T-cell (primary cell): ENCODE measurements at regions not wholly inside any gene's neighbourhood (a gene's known extent, or its start where the extent isn't known, plus 50 kb on each side); places are given as distances from the start of the nearest gene placed in this dataset.

Experiments
- ATAC-seq, 4 experiments: fragments of 200-7000 bp in 3 of 4; fragments of 150-1000 bp in 1 of 4; cut with Tn5 transposase; replicated peaks in 1 of 4; 1 replicate in 3 of 4; 2 replicates in 1 of 4; pipeline ENCODE4 v1.10.0; 2021; ENCODE audit warnings: moderate library complexity in 3 of 4, mild to moderate bottlenecking in 2 of 4, moderate number of reproducible peaks in 1 of 4
- CTCF ChIA-PET, 2 donors: fragments of 300-600 bp; sonication (Branson Sonifier 250); formaldehyde crosslinking; loops; one replicate each; lab custom pipeline; 2022; ENCODE audit warnings: antibody characterized with exemption in 2 of 2; lab: Charles Lee
- POLR2A ChIA-PET, 2 donors: fragments of 300-600 bp; sonication (Branson Sonifier 250); formaldehyde crosslinking; loops; one replicate each; lab custom pipeline; 2022; ENCODE audit warnings: antibody characterized with exemption in 2 of 2; lab: Charles Lee
- DNase-seq, 35 experiments: peaks; one replicate each; pipeline versions ENCODE4 v3.0.0 to v3.0.0-alpha.2; 2013 to 2023
- H3K27ac ChIP-seq: one replicate; pipeline ENCODE4 v1.5.1; 2013; ENCODE audit warnings: low read length
- H3K27me3 ChIP-seq, 2 experiments: replicated peaks in 1 of 2; 1 replicate in 1 of 2; 2 replicates in 1 of 2; pipeline versions ENCODE4 v1.6.1 to v1.7.0; 2013; ENCODE audit warnings: low read length in 1 of 2, mixed read lengths in 1 of 2; ENCODE audit not compliant: control insufficient read depth in 2 of 2, insufficient read depth in 2 of 2; ENCODE audit errors: extremely low read depth in 1 of 2
- H3K36me3 ChIP-seq, 2 donors: 1 replicate in 1 of 2; 2 replicates in 1 of 2; pipeline versions ENCODE4 v1.6.1 to v1.7.0; 2013; ENCODE audit warnings: low read length in 1 of 2; ENCODE audit not compliant: control insufficient read depth in 2 of 2, insufficient read depth in 1 of 2; ENCODE audit errors: extremely low read depth in 1 of 2
- H3K4me1 ChIP-seq, 2 experiments: 1 replicate in 1 of 2; 2 replicates in 1 of 2; pipeline versions ENCODE4 v1.6.1 to v1.7.0; 2013; ENCODE audit warnings: low read length in 2 of 2, mixed read lengths in 1 of 2; ENCODE audit not compliant: insufficient read depth in 2 of 2, control insufficient read depth in 1 of 2; ENCODE audit errors: extremely low read depth in 1 of 2
- H3K4me3 ChIP-seq, 2 donors: 1 replicate in 1 of 2; 2 replicates in 1 of 2; pipeline versions ENCODE4 v1.5.1 to v1.7.0; 2013; ENCODE audit warnings: mild to moderate bottlenecking in 2 of 2, low read length in 1 of 2, moderate library complexity in 1 of 2; ENCODE audit not compliant: control insufficient read depth in 1 of 2; ENCODE audit errors: extremely low read depth in 1 of 2
- H3K9me3 ChIP-seq: 2 replicates; pipeline ENCODE4 v1.7.0; 2013
- H3K27ac Mint-ChIP-seq, 2 donors: one replicate each; pipeline ENCODE4 v1.8.0; 2020 to 2021; ENCODE audit warnings: mild to moderate bottlenecking in 2 of 2, mixed read lengths in 2 of 2
- H3K27me3 Mint-ChIP-seq, 2 donors: one replicate each; pipeline ENCODE4 v1.8.0; 2021 to 2022; ENCODE audit warnings: mixed read lengths in 2 of 2
- H3K36me3 Mint-ChIP-seq: one replicate; pipeline ENCODE4 v1.8.0; 2021; ENCODE audit warnings: mixed read lengths
- H3K4me1 Mint-ChIP-seq, 3 donors: one replicate each; pipeline ENCODE4 v1.8.0; 2020 to 2022; ENCODE audit warnings: mixed read lengths in 3 of 3, mild to moderate bottlenecking in 1 of 3
- H3K4me3 Mint-ChIP-seq, 3 donors: one replicate each; pipeline ENCODE4 v1.8.0; 2020 to 2022; ENCODE audit warnings: mild to moderate bottlenecking in 3 of 3, mixed read lengths in 3 of 3, moderate library complexity in 3 of 3
- H3K9me3 Mint-ChIP-seq, 3 donors: one replicate each; pipeline ENCODE4 v1.8.0; 2020 to 2022; ENCODE audit warnings: mixed read lengths in 3 of 3
- WGBS: methylation state at CpG from one replicate; pipeline ENCODE4 v1.1.5; 2013; ENCODE audit warnings: missing lambda C conversion rate; ENCODE audit not compliant: insufficient coverage; 5-methylcytosine and 5-hydroxymethylcytosine counted together

- Mint-ChIP-seq H3K4me3 (no peak overlapping the region), H3K9me3 (peaks cover 4 to 13% (median 5%) of the 10 kb centered on the region in 3 donors), H3K27ac (no peak overlapping the region), H3K27me3 (no peaks in the 10 kb centered on the region), H3K4me1 (no peaks in the 10 kb centered on the region), H3K36me3 (no peaks in the 10 kb centered on the region)
- H3K4me1 ChIP-seq, result no peaks in the 10 kb centered on the region
- H3K4me3 ChIP-seq, result no peak overlapping the region
- H3K36me3 ChIP-seq, result no peaks in the 10 kb centered on the region
- POLR2A ChIA-PET, result no interaction called here
- H3K9me3 ChIP-seq, result no peaks in the 10 kb centered on the region
- H3K27ac ChIP-seq, result no peak overlapping the region
- WGBS, result no CpG with 5 or more reads among the region's 1 CpG
- CTCF ChIA-PET, result no interaction called here
- no peak for DNase-seq
- ATAC-seq, result no peak
- H3K27me3 ChIP-seq, result no peaks in the 10 kb centered on the region
Observed at GRCh38 chr2:208573569-208573968, 167.0 kb downstream of the PTH2R start.

DNA sequence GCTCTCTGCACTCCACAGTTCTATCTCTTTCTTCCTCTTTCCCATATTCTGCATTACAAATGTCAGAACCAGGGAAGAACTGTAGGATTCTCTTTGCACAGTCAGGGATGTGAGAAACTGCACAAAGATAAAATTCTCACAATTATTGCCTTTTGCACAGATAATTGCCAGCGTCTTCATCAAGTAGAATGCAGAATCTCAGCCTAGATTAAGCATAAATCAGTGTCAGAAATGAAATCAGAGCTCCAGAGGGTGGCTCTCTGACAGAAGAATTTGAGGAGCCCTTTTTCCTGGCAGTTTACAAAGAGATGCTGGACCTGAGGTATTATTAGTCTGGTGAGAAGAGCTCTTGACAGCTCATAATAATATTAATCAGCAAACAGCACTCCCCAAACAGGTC lies 173.1 kb downstream of the PTH2R start:
- Mint-ChIP-seq H3K9me3 (peaks cover 0 to 11% (median 4%) of the 10 kb centered on the region in 3 donors), H3K27ac (no peak overlapping the region), H3K27me3 (no peaks in the 10 kb centered on the region), H3K4me3 (no peak overlapping the region), H3K36me3 (no peaks in the 10 kb centered on the region), H3K4me1 (no peaks in the 10 kb centered on the region)
- H3K9me3 ChIP-seq, result no peaks in the 10 kb centered on the region
- H3K4me1 ChIP-seq, result no peaks in the 10 kb centered on the region
- DNase-seq (no peak), ATAC-seq (no peak)
- no peaks in the 10 kb centered on the region for H3K27me3 ChIP-seq
- ChIA-PET CTCF (no interaction called here), POLR2A (no interaction called here)
- no peak overlapping the region for H3K27ac ChIP-seq
- H3K4me3 ChIP-seq, result no peak overlapping the region
- H3K36me3 ChIP-seq, result no peaks in the 10 kb centered on the region
- no CpG with 5 or more reads among the region's 1 CpG for WGBS

DNA sequence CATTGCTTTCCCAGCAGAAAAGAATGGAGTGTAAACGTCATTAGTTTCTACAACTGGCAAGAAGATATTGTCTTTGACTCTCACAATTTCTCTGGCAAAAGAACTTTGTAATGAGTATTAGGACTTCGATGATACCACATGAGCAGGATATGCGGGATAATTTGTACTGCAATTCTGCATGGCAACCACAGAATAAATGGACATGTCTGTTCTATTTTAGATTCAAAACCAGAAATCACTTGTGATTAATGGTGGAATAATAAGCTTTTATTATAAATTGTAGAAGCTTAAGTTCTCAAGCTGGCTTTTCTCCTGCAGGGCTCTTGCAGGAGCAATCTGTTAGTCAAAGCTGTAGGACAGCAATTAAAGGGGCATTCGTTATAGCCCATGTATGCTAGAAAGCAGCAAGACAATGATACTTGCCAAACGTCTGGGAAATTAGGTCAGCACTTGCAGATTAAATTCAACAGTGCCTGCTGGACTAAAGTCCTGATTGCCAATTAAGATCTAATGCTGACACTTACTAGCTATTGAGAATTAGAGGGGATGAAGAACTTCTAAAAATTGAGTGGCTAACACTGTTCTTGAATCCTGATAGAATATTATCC lies 177.9 kb downstream of the PTH2R start:
- no peak for DNase-seq
- no peak for ATAC-seq
- H3K4me1 Mint-ChIP-seq, result no peaks in the 10 kb centered on the region
- Histone ChIP-seq H3K9me3 (no peaks in the 10 kb centered on the region), H3K4me1 (no peaks in the 10 kb centered on the region), H3K27me3 (no peaks in the 10 kb centered on the region), H3K36me3 (no peaks in the 10 kb centered on the region), H3K27ac (no peak overlapping the region), H3K4me3 (no peak overlapping the region)
- H3K9me3 Mint-ChIP-seq, result peaks cover 0 to 3% (median 0%) of the 10 kb centered on the region in 3 donors
- H3K27ac Mint-ChIP-seq, result no peak overlapping the region
- H3K36me3 Mint-ChIP-seq, result no peaks in the 10 kb centered on the region
- WGBS, result 68% methylated on average over 3 of the region's 5 CpGs
- ChIA-PET POLR2A (no interaction called here), CTCF (no interaction called here)
- H3K4me3 Mint-ChIP-seq, result no peak overlapping the region
- no peaks in the 10 kb centered on the region for H3K27me3 Mint-ChIP-seq

- WGBS, result no CpG with 5 or more reads among the region's 2 CpGs
- POLR2A ChIA-PET, result interaction anchor here in 1 of 2 donors (0.6 kb wide), 1 partner anchor 240 kb away, joined by 4 read pairs; no protein-coding TSS in a partner anchor
- H3K36me3 ChIP-seq, result no peaks in the 10 kb centered on the region
Observed at GRCh38 chr2:208586516-208586915, 179.9 kb downstream of the PTH2R start.

GRCh38 chr2:208594642-208595385 lies 188.2 kb downstream of the PTH2R start:
- ChIA-PET CTCF (no interaction called here), POLR2A (no interaction called here)
- Mint-ChIP-seq H3K9me3 (peaks cover 0 to 3% (median 3%) of the 10 kb centered on the region in 3 donors), H3K27ac (no peak overlapping the region), H3K27me3 (no peaks in the 10 kb centered on the region), H3K4me3 (no peak overlapping the region), H3K36me3 (no peaks in the 10 kb centered on the region), H3K4me1 (no peaks in the 10 kb centered on the region)
- ATAC-seq (no peak), DNase-seq (no peak)
- Histone ChIP-seq H3K4me1 (no peaks in the 10 kb centered on the region), H3K4me3 (no peak overlapping the region), H3K36me3 (no peaks in the 10 kb centered on the region), H3K9me3 (no peaks in the 10 kb centered on the region), H3K27ac (no peak overlapping the region), H3K27me3 (no peaks in the 10 kb centered on the region)

More at GRCh38 chr2:208586516-208586915, 179.9 kb downstream of the PTH2R start:
- ATAC-seq (no peak), DNase-seq (no peak)
- no peaks in the 10 kb centered on the region for H3K9me3 ChIP-seq
- no peak overlapping the region for H3K27ac Mint-ChIP-seq
- H3K4me1 ChIP-seq, result no peaks in the 10 kb centered on the region
- CTCF ChIA-PET, result no interaction called here
- H3K4me3 Mint-ChIP-seq, result no peak overlapping the region
- no peaks in the 10 kb centered on the region for H3K36me3 Mint-ChIP-seq
- H3K4me1 Mint-ChIP-seq, result no peaks in the 10 kb centered on the region
- no peak overlapping the region for H3K27ac ChIP-seq
- H3K4me3 ChIP-seq, result no peak overlapping the region
- H3K27me3 ChIP-seq, result no peaks in the 10 kb centered on the region
- H3K27me3 Mint-ChIP-seq, result no peaks in the 10 kb centered on the region
- H3K9me3 Mint-ChIP-seq, result peaks cover 0 to 3% (median 0%) of the 10 kb centered on the region in 3 donors

DNA sequence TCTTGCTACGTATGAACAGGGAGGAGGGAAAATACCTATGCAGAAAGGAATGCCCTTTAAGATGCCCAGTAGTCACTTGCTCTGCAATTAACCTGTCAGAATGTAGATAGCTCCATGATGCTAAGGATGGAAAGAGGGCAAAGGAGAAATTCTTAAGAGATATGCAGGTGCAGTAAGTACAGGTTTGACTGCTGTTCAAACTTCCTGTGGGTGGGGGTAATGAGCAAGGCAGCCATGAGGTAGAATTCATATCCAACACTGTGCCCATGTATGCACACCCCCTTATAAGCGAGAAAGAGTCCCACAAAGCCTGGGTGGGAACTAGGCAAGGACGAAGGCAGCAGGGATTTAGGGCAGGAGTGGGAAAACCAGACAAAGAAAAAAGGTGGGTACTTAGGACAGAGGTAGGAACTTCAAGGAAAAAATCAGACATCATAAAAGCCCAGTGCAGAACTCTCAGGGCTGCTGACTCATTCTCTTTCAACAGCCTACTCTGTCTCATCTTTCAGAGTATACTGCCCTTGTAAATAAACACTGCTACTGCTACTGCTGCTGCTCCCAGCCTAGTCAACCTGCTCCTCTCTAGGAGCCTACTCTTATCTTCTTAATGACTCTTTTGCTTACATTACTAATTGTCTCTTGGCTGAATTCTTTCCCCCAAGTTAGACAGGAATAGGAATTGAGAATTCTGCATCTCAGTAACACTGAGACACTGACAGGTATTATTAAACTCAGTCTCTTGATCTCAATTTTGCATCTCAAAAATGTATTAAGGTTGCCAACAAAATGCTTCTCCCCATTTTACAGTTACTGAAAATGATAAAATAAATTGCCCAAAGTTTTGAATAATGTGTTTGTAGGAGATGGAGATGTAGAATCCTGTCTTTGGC lies 189.0 kb downstream of the PTH2R start:
- no peak overlapping the region for H3K27ac ChIP-seq
- no peak overlapping the region for H3K4me3 ChIP-seq
- Mint-ChIP-seq H3K27me3 (no peaks in the 10 kb centered on the region), H3K4me1 (no peaks in the 10 kb centered on the region), H3K9me3 (peaks cover 2 to 7% (median 3%) of the 10 kb centered on the region in 3 donors), H3K27ac (no peak overlapping the region), H3K36me3 (no peaks in the 10 kb centered on the region), H3K4me3 (no peak overlapping the region)
- ChIA-PET CTCF (no interaction called here), POLR2A (no interaction called here)
- WGBS, result no CpG with 5 or more reads among the region's 3 CpGs
- no peaks in the 10 kb centered on the region for H3K27me3 ChIP-seq
- H3K9me3 ChIP-seq, result no peaks in the 10 kb centered on the region
- DNase-seq (no peak), ATAC-seq (no peak)
- H3K36me3 ChIP-seq, result no peaks in the 10 kb centered on the region
- no peaks in the 10 kb centered on the region for H3K4me1 ChIP-seq
